ENCODE measurements at regions not wholly inside any gene's neighbourhood (a gene's known extent, or its start where the extent isn't known, plus 50 kb on each side); places are given as distances from the start of the nearest gene placed in this dataset.

- no peak overlapping the region for H2AFZ ChIP-seq (ENCODE audit: insufficient read depth, low read depth, low read length, poor library complexity, severe bottlenecking)
- no peak overlapping the region for H3K4me3 ChIP-seq (replicated peaks in 1 of 3; ENCODE audit: low read depth in 2 of 3, low read length in 3 of 3)
- no peak for DNase-seq
- intact Hi-C loops (cut with micrococcal nuclease) = no loop called here
- peaks cover 3 to 11% of the 10 kb centered on the region in 2 donors for H3K9me3 ChIP-seq (replicated peaks in 1 of 2; ENCODE audit: control insufficient read depth in 1 of 2, insufficient read depth in 1 of 2, low read length in 2 of 2)
- H3K36me3 ChIP-seq (replicated peaks in 1 of 2; ENCODE audit: control insufficient read depth in 1 of 2, insufficient read depth in 2 of 2, low read length in 2 of 2) = no peaks in the 10 kb centered on the region
- no peaks in the 10 kb centered on the region for H3K79me2 ChIP-seq (ENCODE audit: insufficient read depth, low read length)
- Mint-ChIP-seq H3K36me3 (no peaks in the 10 kb centered on the region), H3K4me3 (no peak overlapping the region), H3K27me3 (ENCODE audit: low read depth in 3 of 3) (peaks cover 0 to 2% (median 0%) of the 10 kb centered on the region in 3 donors), H3K9me3 (peaks cover 2 to 11% (median 5%) of the 10 kb centered on the region in 7 donors), H3K4me1 (no peaks in the 10 kb centered on the region), H3K27ac (no peak overlapping the region)
- no peak overlapping the region for H3K4me2 ChIP-seq (replicated peaks; ENCODE audit: extremely low read depth, low read length, poor library complexity, severe bottlenecking)
- H3K9ac ChIP-seq (ENCODE audit: insufficient read depth, low read length, poor library complexity, severe bottlenecking) = no peak overlapping the region
- H3K4me1 ChIP-seq (ENCODE audit: control insufficient read depth in 1 of 2, insufficient read depth in 2 of 2, low read length in 2 of 2) = no peaks in the 10 kb centered on the region
- no peak overlapping the region for H3K27ac ChIP-seq (ENCODE audit: low read depth in 1 of 2, low read length in 2 of 2)
- TF ChIP-seq, protein P1, sequence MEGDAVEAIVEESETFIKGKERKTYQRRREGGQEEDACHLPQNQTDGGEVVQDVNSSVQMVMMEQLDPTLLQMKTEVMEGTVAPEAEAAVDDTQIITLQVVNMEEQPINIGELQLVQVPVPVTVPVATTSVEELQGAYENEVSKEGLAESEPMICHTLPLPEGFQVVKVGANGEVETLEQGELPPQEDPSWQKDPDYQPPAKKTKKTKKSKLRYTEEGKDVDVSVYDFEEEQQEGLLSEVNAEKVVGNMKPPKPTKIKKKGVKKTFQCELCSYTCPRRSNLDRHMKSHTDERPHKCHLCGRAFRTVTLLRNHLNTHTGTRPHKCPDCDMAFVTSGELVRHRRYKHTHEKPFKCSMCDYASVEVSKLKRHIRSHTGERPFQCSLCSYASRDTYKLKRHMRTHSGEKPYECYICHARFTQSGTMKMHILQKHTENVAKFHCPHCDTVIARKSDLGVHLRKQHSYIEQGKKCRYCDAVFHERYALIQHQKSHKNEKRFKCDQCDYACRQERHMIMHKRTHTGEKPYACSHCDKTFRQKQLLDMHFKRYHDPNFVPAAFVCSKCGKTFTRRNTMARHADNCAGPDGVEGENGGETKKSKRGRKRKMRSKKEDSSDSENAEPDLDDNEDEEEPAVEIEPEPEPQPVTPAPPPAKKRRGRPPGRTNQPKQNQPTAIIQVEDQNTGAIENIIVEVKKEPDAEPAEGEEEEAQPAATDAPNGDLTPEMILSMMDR (IDR thresholded peaks at IDR 0.05) = no peak
- H4K20me1 ChIP-seq (ENCODE audit: insufficient read depth, low read length) = no peaks in the 10 kb centered on the region
- H3K27me3 ChIP-seq (ENCODE audit: control insufficient read depth in 2 of 2, insufficient read depth in 2 of 2, low read length in 2 of 2) = no peaks in the 10 kb centered on the region
Observed at GRCh38 chr2:185128346-185128745, 530.0 kb downstream of the ZNF804A start.

DNA sequence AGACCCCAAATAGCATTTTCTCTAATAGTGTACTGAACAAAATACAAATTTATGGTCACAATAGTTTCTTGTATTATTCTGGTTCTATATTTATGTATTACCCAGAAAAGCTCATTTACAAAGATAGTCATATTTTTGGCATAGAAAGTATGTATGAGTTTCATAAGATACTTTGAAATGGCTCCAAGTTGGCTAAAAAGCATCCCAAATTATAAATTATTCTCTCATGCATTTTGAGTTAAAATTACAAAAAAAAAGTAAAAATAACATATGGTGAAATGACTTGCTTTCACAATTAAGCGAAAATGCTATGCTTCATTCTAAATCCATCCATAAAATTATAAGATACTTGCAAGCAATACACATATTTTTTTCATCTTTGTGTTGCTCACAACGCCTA, 530.7 kb downstream of the ZNF804A start:
- no CpG with 5 or more reads among the region's 2 CpGs for WGBS (ENCODE audit: insufficient coverage)
- H3K27me3 Mint-ChIP-seq (ENCODE audit: low read depth in 3 of 3) = peaks cover 0 to 2% (median 0%) of the 10 kb centered on the region in 3 donors

More for the DNA sequence above, 530.7 kb downstream of the ZNF804A start:
- Histone ChIP-seq H3K9ac (ENCODE audit: insufficient read depth, low read length, poor library complexity, severe bottlenecking) (no peak overlapping the region), H3K27me3 (ENCODE audit: control insufficient read depth in 2 of 2, insufficient read depth in 2 of 2, low read length in 2 of 2) (no peaks in the 10 kb centered on the region), H3K9me3 (replicated peaks in 1 of 2; ENCODE audit: control insufficient read depth in 1 of 2, insufficient read depth in 1 of 2, low read length in 2 of 2) (peaks cover 9 to 14% of the 10 kb centered on the region in 2 donors), H3K4me1 (ENCODE audit: control insufficient read depth in 1 of 2, insufficient read depth in 2 of 2, low read length in 2 of 2) (no peaks in the 10 kb centered on the region), H4K20me1 (ENCODE audit: insufficient read depth, low read length) (no peaks in the 10 kb centered on the region), H3K36me3 (replicated peaks in 1 of 2; ENCODE audit: control insufficient read depth in 1 of 2, insufficient read depth in 2 of 2, low read length in 2 of 2) (no peaks in the 10 kb centered on the region), H3K27ac (ENCODE audit: low read depth in 1 of 2, low read length in 2 of 2) (no peak overlapping the region), H3K4me3 (replicated peaks in 1 of 3; ENCODE audit: low read depth in 2 of 3, low read length in 3 of 3) (no peak overlapping the region), H3K4me2 (replicated peaks; ENCODE audit: extremely low read depth, low read length, poor library complexity, severe bottlenecking) (no peak overlapping the region), H3K79me2 (ENCODE audit: insufficient read depth, low read length) (no peaks in the 10 kb centered on the region), H2AFZ (ENCODE audit: insufficient read depth, low read depth, low read length, poor library complexity, severe bottlenecking) (no peak overlapping the region)
- H3K9me3 Mint-ChIP-seq = peaks cover 2 to 14% (median 7%) of the 10 kb centered on the region in 7 donors
- no peak overlapping the region for H3K27ac Mint-ChIP-seq
- TF ChIP-seq, protein P1 (IDR thresholded peaks at IDR 0.05) = no peak
- no peaks in the 10 kb centered on the region for H3K36me3 Mint-ChIP-seq
- H3K4me1 Mint-ChIP-seq = no peaks in the 10 kb centered on the region
- intact Hi-C loops (cut with micrococcal nuclease) = no loop called here
- no peak overlapping the region for H3K4me3 Mint-ChIP-seq
- no peak for DNase-seq
